ENCODE measurements at regions not wholly inside any gene's neighbourhood (a gene's known extent, or its start where the extent isn't known, plus 50 kb on each side); places are given as distances from the start of the nearest gene placed in this dataset.

DNA sequence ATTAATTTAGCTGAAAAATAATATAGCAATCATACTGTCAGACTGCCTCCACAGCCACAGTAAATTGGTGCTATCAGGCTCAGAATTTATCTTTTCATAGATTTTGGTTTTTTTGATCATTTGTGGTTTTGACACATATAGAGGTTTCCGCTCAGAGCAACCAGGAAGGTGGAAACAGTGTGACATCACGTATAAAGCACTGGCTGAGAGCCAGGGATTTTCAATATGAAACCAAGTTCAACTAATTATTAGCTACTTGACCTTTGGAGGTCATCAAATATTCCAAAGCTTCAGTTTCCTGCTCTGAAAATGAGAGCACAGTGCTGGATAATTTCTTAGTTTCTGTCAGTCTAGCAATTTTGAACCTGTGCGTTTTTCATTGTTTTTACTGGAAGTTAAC, 433.8 kb upstream of the SUCLG2 start:
- TF ChIP-seq, protein P1, sequence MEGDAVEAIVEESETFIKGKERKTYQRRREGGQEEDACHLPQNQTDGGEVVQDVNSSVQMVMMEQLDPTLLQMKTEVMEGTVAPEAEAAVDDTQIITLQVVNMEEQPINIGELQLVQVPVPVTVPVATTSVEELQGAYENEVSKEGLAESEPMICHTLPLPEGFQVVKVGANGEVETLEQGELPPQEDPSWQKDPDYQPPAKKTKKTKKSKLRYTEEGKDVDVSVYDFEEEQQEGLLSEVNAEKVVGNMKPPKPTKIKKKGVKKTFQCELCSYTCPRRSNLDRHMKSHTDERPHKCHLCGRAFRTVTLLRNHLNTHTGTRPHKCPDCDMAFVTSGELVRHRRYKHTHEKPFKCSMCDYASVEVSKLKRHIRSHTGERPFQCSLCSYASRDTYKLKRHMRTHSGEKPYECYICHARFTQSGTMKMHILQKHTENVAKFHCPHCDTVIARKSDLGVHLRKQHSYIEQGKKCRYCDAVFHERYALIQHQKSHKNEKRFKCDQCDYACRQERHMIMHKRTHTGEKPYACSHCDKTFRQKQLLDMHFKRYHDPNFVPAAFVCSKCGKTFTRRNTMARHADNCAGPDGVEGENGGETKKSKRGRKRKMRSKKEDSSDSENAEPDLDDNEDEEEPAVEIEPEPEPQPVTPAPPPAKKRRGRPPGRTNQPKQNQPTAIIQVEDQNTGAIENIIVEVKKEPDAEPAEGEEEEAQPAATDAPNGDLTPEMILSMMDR (conservative IDR thresholded peaks at IDR 0.05; ENCODE audit: low read length): no peak
- TF ChIP-seq EZH2phosphoT487 (IDR thresholded peaks at IDR 0.05; ENCODE audit: borderline replicate concordance): no peak
